ENCODE measurements at regions not wholly inside any gene's neighbourhood (a gene's known extent, or its start where the extent isn't known, plus 50 kb on each side); places are given as distances from the start of the nearest gene placed in this dataset.

- H3K4me3 ChIP-seq (ENCODE audit: low read depth, low read length): no peak overlapping the region
- no peak overlapping the region for H3K27ac ChIP-seq (ENCODE audit: low read depth)
- DNase-seq (ENCODE audit: extremely low spot score): no peak
- no peaks in the 10 kb centered on the region for H3K36me3 ChIP-seq (ENCODE audit: insufficient read depth)
- 45% methylated on average over 1 of the region's 1 CpG for WGBS
- no peaks in the 10 kb centered on the region for H3K4me1 ChIP-seq (ENCODE audit: insufficient read depth)
Measured at GRCh38 chr18:37710726-37711125, 145.1 kb upstream of the CELF4 start.

- 78% methylated on average over 2 of the region's 2 CpGs for WGBS
Measured at GRCh38 chr18:37709740-37710139, 144.1 kb upstream of the CELF4 start.

GRCh38 chr18:37705016-37705415 is 139.4 kb upstream of the CELF4 start:
- Histone ChIP-seq H3K27ac (ENCODE audit: low read depth) (no peak overlapping the region), H3K4me3 (ENCODE audit: low read depth, low read length) (no peak overlapping the region), H3K4me1 (ENCODE audit: insufficient read depth) (no peaks in the 10 kb centered on the region), H3K36me3 (ENCODE audit: insufficient read depth) (no peaks in the 10 kb centered on the region)
- no peak for DNase-seq (ENCODE audit: extremely low spot score)
- WGBS: 82% methylated on average over 7 of the region's 7 CpGs

More at GRCh38 chr18:37709740-37710139, 144.1 kb upstream of the CELF4 start:
- Histone ChIP-seq H3K27ac (ENCODE audit: low read depth) (no peak overlapping the region), H3K4me3 (ENCODE audit: low read depth, low read length) (no peak overlapping the region), H3K36me3 (ENCODE audit: insufficient read depth) (no peaks in the 10 kb centered on the region), H3K4me1 (ENCODE audit: insufficient read depth) (no peaks in the 10 kb centered on the region)
- DNase-seq (ENCODE audit: extremely low spot score): no peak

GRCh38 chr18:37702841-37703240 is 137.2 kb upstream of the CELF4 start:
- H3K27ac ChIP-seq (ENCODE audit: low read depth): no peak overlapping the region
- no peaks in the 10 kb centered on the region for H3K36me3 ChIP-seq (ENCODE audit: insufficient read depth)
- H3K4me1 ChIP-seq (ENCODE audit: insufficient read depth): no peaks in the 10 kb centered on the region
- WGBS: 63% methylated on average over 2 of the region's 2 CpGs
- no peak for DNase-seq (ENCODE audit: extremely low spot score)
- no peak overlapping the region for H3K4me3 ChIP-seq (ENCODE audit: low read depth, low read length)

- DNase-seq (ENCODE audit: extremely low spot score): no peak
- Histone ChIP-seq H3K4me3 (ENCODE audit: low read depth, low read length) (no peak overlapping the region), H3K36me3 (ENCODE audit: insufficient read depth) (no peaks in the 10 kb centered on the region), H3K27ac (ENCODE audit: low read depth) (no peak overlapping the region), H3K4me1 (ENCODE audit: insufficient read depth) (no peaks in the 10 kb centered on the region)
- WGBS: 45% methylated on average over 3 of the region's 3 CpGs
Measured at GRCh38 chr18:37701967-37702366, 136.4 kb upstream of the CELF4 start.

- 31% methylated on average over 3 of the region's 3 CpGs for WGBS
- Histone ChIP-seq H3K4me1 (ENCODE audit: insufficient read depth) (no peaks in the 10 kb centered on the region), H3K36me3 (ENCODE audit: insufficient read depth) (no peaks in the 10 kb centered on the region), H3K27ac (ENCODE audit: low read depth) (no peak overlapping the region), H3K4me3 (ENCODE audit: low read depth, low read length) (no peak overlapping the region)
- DNase-seq (ENCODE audit: extremely low spot score): no peak
Measured at GRCh38 chr18:37698508-37699040, 133.0 kb upstream of the CELF4 start.

GRCh38 chr18:37694516-37694915 is 128.9 kb upstream of the CELF4 start:
- Histone ChIP-seq H3K4me1 (ENCODE audit: insufficient read depth) (no peaks in the 10 kb centered on the region), H3K36me3 (ENCODE audit: insufficient read depth) (no peaks in the 10 kb centered on the region), H3K27ac (ENCODE audit: low read depth) (no peak overlapping the region), H3K4me3 (ENCODE audit: low read depth, low read length) (no peak overlapping the region)
- no peak for DNase-seq (ENCODE audit: extremely low spot score)
- WGBS: 18% methylated on average over 4 of the region's 4 CpGs

- Histone ChIP-seq H3K4me1 (ENCODE audit: insufficient read depth) (no peaks in the 10 kb centered on the region), H3K4me3 (ENCODE audit: low read depth, low read length) (no peak overlapping the region), H3K36me3 (ENCODE audit: insufficient read depth) (no peaks in the 10 kb centered on the region), H3K27ac (ENCODE audit: low read depth) (no peak overlapping the region)
- DNase-seq (ENCODE audit: extremely low spot score): no peak
- 75% methylated on average over 1 of the region's 1 CpG for whole genome bisulfite sequencing
Measured at GRCh38 chr18:37691162-37691561, 125.6 kb upstream of the CELF4 start.

GRCh38 chr18:37689841-37690240 is 124.2 kb upstream of the CELF4 start:
- Histone ChIP-seq H3K36me3 (ENCODE audit: insufficient read depth) (no peaks in the 10 kb centered on the region), H3K27ac (ENCODE audit: low read depth) (no peak overlapping the region), H3K4me1 (ENCODE audit: insufficient read depth) (no peaks in the 10 kb centered on the region), H3K4me3 (ENCODE audit: low read depth, low read length) (no peak overlapping the region)
- DNase-seq (ENCODE audit: extremely low spot score): no peak
- 35% methylated on average over 1 of the region's 1 CpG for whole genome bisulfite sequencing

- Histone ChIP-seq H3K4me3 (ENCODE audit: low read depth, low read length) (no peak overlapping the region), H3K4me1 (ENCODE audit: insufficient read depth) (no peaks in the 10 kb centered on the region), H3K36me3 (ENCODE audit: insufficient read depth) (no peaks in the 10 kb centered on the region), H3K27ac (ENCODE audit: low read depth) (no peak overlapping the region)
- no peak for DNase-seq (ENCODE audit: extremely low spot score)
- WGBS: 82% methylated on average over 3 of the region's 3 CpGs
Measured at GRCh38 chr18:37684590-37684989, 119.0 kb upstream of the CELF4 start.

GRCh38 chr18:37684183-37684582 is 118.6 kb upstream of the CELF4 start:
- DNase-seq (ENCODE audit: extremely low spot score): no peak
- no peak overlapping the region for H3K27ac ChIP-seq (ENCODE audit: low read depth)
- 86% methylated on average over 5 of the region's 5 CpGs for WGBS
- no peaks in the 10 kb centered on the region for H3K4me1 ChIP-seq (ENCODE audit: insufficient read depth)
- no peak overlapping the region for H3K4me3 ChIP-seq (ENCODE audit: low read depth, low read length)
- no peaks in the 10 kb centered on the region for H3K36me3 ChIP-seq (ENCODE audit: insufficient read depth)

- WGBS: 31% methylated on average over 3 of the region's 3 CpGs
- H3K4me3 ChIP-seq (ENCODE audit: low read depth, low read length): no peak overlapping the region
- no peaks in the 10 kb centered on the region for H3K4me1 ChIP-seq (ENCODE audit: insufficient read depth)
- no peaks in the 10 kb centered on the region for H3K36me3 ChIP-seq (ENCODE audit: insufficient read depth)
- DNase-seq (ENCODE audit: extremely low spot score): no peak
- no peak overlapping the region for H3K27ac ChIP-seq (ENCODE audit: low read depth)
Measured at GRCh38 chr18:37680911-37681310, 115.3 kb upstream of the CELF4 start.

- H3K4me3 ChIP-seq (ENCODE audit: low read depth, low read length): no peak overlapping the region
- no peak overlapping the region for H3K27ac ChIP-seq (ENCODE audit: low read depth)
- no peaks in the 10 kb centered on the region for H3K36me3 ChIP-seq (ENCODE audit: insufficient read depth)
- H3K4me1 ChIP-seq (ENCODE audit: insufficient read depth): no peaks in the 10 kb centered on the region
- WGBS: 84% methylated on average over 1 of the region's 1 CpG
- no peak for DNase-seq (ENCODE audit: extremely low spot score)
Measured at GRCh38 chr18:37676276-37676675, 110.7 kb upstream of the CELF4 start.

- H3K4me3 ChIP-seq (ENCODE audit: low read depth, low read length): no peak overlapping the region
- no peak for DNase-seq (ENCODE audit: extremely low spot score)
- no peak overlapping the region for H3K27ac ChIP-seq (ENCODE audit: low read depth)
- H3K36me3 ChIP-seq (ENCODE audit: insufficient read depth): no peaks in the 10 kb centered on the region
- no peaks in the 10 kb centered on the region for H3K4me1 ChIP-seq (ENCODE audit: insufficient read depth)
- 85% methylated on average over 1 of the region's 1 CpG for WGBS
Measured at GRCh38 chr18:37675699-37676098, 110.1 kb upstream of the CELF4 start.

GRCh38 chr18:37674570-37674969 is 109.0 kb upstream of the CELF4 start:
- no peak for DNase-seq (ENCODE audit: extremely low spot score)
- Histone ChIP-seq H3K4me1 (ENCODE audit: insufficient read depth) (no peaks in the 10 kb centered on the region), H3K4me3 (ENCODE audit: low read depth, low read length) (no peak overlapping the region), H3K36me3 (ENCODE audit: insufficient read depth) (no peaks in the 10 kb centered on the region), H3K27ac (ENCODE audit: low read depth) (no peak overlapping the region)
- WGBS: 81% methylated on average over 4 of the region's 4 CpGs
